Nephron progenitor cell (in vitro differentiated cells): ENCODE measurements at regions not wholly inside any gene's neighbourhood (a gene's known extent, or its start where the extent isn't known, plus 50 kb on each side); places are given as distances from the start of the nearest gene placed in this dataset.

Experiments
- DNase-seq: peaks from one replicate; pipeline ENCODE4 v3.0.0; 2021
- H3K27ac Mint-ChIP-seq: 2 replicates; pipeline ENCODE4 v1.8.0; 2021; ENCODE audit warnings: mild to moderate bottlenecking, moderate library complexity, mixed read lengths
- H3K27me3 Mint-ChIP-seq: 2 replicates; pipeline ENCODE4 v1.8.0; 2021; ENCODE audit warnings: mild to moderate bottlenecking, low read depth, mixed read lengths; ENCODE audit not compliant: poor library complexity
- H3K36me3 Mint-ChIP-seq: 2 replicates; pipeline ENCODE4 v1.8.0; 2021; ENCODE audit warnings: low read depth, mixed read lengths
- H3K4me1 Mint-ChIP-seq: 2 replicates; pipeline ENCODE4 v1.8.0; 2021; ENCODE audit warnings: mixed read lengths
- H3K4me3 Mint-ChIP-seq: 2 replicates; pipeline ENCODE4 v1.8.0; 2021; ENCODE audit warnings: mild to moderate bottlenecking, moderate library complexity, mixed read lengths
- H3K9me3 Mint-ChIP-seq: 2 replicates; pipeline ENCODE4 v1.8.0; 2021; ENCODE audit warnings: mild to moderate bottlenecking, moderate library complexity, mixed read lengths
- TF ChIP-seq, protein P1 (sequence below): fragments of 200-600 bp; sonication (generic); IDR thresholded peaks from 2 replicates; pipeline ENCODE4 v1.5.0; 2021; ENCODE audit warnings: antibody characterized with exemption

DNA sequence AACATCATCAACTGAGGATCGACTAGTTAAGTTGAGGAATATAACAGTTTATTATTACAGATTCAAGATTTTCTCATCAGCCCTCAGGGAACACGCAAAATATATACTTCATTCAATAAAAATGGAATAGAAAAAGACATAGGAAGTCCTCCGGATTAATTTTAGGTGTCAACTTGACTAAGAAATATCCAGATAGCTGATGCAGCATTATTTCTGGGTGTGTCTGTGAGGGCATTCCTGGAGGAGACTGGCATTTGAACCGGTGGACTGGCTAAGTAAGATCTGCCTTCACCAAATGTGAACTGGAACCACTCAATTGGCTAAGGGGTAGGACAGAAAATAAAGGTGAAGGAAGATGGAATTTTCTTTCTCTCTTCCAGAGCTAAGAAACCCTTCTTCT lies 845.3 kb downstream of the SOCS6 start:
- H3K4me3 Mint-ChIP-seq: no peak overlapping the region
- H3K4me1 Mint-ChIP-seq: no peaks in the 10 kb centered on the region
- H3K9me3 Mint-ChIP-seq: no peaks in the 10 kb centered on the region
- H3K36me3 Mint-ChIP-seq: no peaks in the 10 kb centered on the region
- no peak overlapping the region for H3K27ac Mint-ChIP-seq
- peaks cover 3% of the 10 kb centered on the region for H3K27me3 Mint-ChIP-seq
- TF ChIP-seq, protein P1, sequence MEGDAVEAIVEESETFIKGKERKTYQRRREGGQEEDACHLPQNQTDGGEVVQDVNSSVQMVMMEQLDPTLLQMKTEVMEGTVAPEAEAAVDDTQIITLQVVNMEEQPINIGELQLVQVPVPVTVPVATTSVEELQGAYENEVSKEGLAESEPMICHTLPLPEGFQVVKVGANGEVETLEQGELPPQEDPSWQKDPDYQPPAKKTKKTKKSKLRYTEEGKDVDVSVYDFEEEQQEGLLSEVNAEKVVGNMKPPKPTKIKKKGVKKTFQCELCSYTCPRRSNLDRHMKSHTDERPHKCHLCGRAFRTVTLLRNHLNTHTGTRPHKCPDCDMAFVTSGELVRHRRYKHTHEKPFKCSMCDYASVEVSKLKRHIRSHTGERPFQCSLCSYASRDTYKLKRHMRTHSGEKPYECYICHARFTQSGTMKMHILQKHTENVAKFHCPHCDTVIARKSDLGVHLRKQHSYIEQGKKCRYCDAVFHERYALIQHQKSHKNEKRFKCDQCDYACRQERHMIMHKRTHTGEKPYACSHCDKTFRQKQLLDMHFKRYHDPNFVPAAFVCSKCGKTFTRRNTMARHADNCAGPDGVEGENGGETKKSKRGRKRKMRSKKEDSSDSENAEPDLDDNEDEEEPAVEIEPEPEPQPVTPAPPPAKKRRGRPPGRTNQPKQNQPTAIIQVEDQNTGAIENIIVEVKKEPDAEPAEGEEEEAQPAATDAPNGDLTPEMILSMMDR: no peak
- DNase-seq: no peak

DNA sequence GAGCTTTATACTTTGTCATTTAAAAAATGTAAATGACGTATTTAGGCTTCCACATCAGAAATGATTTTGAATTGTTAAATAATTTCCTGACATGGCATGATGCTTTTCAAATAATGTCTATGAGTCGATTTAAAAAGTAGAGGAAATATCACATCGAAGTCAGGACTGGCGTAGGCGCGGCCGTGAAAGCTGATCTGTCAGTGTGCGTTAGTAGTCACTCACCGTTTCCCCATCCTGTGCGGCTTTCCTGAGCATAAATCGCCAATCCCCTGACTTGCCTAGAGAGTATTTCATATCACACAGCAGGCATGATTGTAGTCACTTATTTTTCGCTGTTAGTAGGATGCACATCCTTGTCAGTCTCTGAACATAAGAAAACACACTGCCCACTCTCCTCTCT lies 843.1 kb downstream of the SOCS6 start:
- Mint-ChIP-seq H3K4me1 (no peaks in the 10 kb centered on the region), H3K27me3 (peaks cover 3% of the 10 kb centered on the region), H3K4me3 (no peak overlapping the region), H3K27ac (no peak overlapping the region), H3K9me3 (no peaks in the 10 kb centered on the region), H3K36me3 (no peaks in the 10 kb centered on the region)
- TF ChIP-seq, protein P1: no peak
- no peak for DNase-seq

DNA sequence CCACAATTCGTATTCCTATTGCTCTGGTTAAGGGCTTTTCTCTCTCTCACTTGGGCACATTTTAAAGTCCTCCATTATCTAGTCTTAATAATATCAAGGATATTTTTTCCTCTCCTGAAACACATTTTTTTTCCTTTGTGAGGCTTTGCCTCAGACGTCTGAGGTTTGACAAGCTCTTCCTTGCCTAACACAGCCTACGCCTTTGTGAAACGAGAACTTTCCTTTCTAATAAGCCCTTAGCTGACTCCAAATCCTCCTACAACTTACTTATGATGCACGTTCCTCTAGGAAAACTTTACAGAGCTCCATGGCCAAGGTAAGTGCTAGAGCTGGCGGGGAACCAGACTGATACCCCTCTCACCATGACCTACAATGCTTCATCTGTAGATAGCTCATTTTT lies 841.5 kb downstream of the SOCS6 start:
- Mint-ChIP-seq H3K4me1 (no peaks in the 10 kb centered on the region), H3K4me3 (no peak overlapping the region), H3K9me3 (no peaks in the 10 kb centered on the region), H3K36me3 (no peaks in the 10 kb centered on the region), H3K27me3 (no peaks in the 10 kb centered on the region), H3K27ac (no peak overlapping the region)
- DNase-seq: no peak
- TF ChIP-seq, protein P1: no peak

DNA sequence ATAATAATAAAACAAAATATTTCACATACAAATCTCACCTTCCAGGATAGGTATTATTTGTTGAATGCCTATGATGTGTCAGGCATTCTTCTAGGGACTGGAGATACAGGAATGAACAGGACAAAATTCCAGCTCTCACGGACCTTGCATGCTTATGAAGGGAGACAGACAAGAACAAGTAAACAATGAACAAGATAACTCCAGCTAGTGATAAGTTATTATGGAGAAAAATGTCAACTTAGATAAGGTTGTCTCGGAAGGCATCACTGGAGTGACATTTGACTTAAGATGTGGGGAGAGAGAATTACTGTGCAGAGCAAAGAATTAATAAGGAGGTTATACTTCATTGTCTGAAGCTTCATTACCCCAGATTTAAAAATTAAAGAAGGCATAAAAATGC lies 836.7 kb downstream of the SOCS6 start:
- TF ChIP-seq, protein P1: no peak
- Mint-ChIP-seq H3K4me1 (no peaks in the 10 kb centered on the region), H3K9me3 (peaks cover 24% of the 10 kb centered on the region), H3K4me3 (no peak overlapping the region), H3K36me3 (no peaks in the 10 kb centered on the region), H3K27me3 (peaks cover 4% of the 10 kb centered on the region), H3K27ac (no peak overlapping the region)
- no peak for DNase-seq

DNA sequence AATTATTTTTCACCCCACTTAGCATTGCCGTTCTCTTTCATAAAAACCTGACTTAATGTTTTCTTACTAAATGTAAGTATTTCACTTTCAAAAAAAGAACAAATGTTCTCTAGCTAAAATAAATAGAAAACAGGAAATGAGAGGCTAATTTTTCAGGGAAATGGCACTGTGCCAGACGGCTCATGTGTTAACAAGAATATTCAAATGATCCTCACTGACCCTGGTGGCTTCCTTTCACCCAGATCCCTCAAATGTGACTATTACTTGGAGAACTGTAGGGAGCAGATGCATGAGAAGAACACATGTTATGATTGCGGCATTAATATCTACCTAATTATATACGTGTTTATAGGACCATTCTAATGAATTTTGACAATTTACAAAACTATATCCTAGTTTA lies 827.7 kb downstream of the SOCS6 start:
- Mint-ChIP-seq H3K9me3 (peaks cover 12% of the 10 kb centered on the region), H3K27me3 (peaks cover 2% of the 10 kb centered on the region), H3K27ac (no peak overlapping the region), H3K4me3 (no peak overlapping the region), H3K4me1 (no peaks in the 10 kb centered on the region), H3K36me3 (no peaks in the 10 kb centered on the region)
- TF ChIP-seq, protein P1: no peak
- DNase-seq: no peak

DNA sequence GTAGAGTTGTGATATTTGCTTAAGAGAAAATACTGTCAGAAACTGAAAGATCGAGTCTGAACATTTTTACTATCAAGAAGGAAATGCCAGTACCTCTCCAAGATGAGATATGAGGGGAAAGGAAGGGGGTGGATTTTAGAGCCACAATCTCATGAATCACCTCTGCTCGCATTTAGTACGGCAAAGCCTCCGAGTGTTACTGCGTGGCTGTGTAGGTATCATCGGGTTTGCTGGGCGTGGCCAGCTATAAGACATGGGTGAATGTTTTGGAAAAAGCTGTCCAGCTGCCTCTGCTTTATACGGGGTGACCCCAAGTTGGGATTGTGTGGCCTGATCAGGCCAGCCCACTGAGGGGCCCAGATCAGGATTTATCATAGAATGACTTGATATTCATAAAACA lies 826.4 kb downstream of the SOCS6 start:
- Mint-ChIP-seq H3K27me3 (no peaks in the 10 kb centered on the region), H3K9me3 (peaks cover 4% of the 10 kb centered on the region), H3K36me3 (no peaks in the 10 kb centered on the region), H3K27ac (no peak overlapping the region), H3K4me3 (no peak overlapping the region), H3K4me1 (no peaks in the 10 kb centered on the region)
- TF ChIP-seq, protein P1: no peak
- DNase-seq: no peak
